ENCODE measurements at regions not wholly inside any gene's neighbourhood (a gene's known extent, or its start where the extent isn't known, plus 50 kb on each side); places are given as distances from the start of the nearest gene placed in this dataset.

DNA sequence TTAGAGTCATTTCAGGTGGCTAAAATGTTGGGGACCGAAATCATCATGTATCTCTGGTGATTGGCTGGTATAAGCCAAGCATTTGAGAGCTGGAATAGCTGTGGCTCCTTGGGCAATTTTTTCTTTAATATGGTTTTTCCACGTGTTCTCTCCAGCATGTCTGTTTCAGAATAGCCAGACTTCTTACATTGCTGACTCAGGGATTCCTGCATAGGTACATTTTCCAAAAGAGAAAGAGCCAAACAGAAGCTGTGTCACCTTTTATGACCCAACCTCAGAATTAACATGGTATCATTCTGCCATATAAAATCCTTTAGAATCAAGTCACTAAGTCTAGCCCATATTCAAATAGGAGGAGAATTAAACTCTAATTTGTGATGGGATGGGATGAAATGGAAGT is 74.8 kb upstream of the TSLP start:
- TF ChIP-seq, protein P1, sequence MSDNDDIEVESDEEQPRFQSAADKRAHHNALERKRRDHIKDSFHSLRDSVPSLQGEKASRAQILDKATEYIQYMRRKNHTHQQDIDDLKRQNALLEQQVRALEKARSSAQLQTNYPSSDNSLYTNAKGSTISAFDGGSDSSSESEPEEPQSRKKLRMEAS (IDR thresholded peaks at IDR 0.05; ENCODE audit: low read depth, low read length), result no peak
- TF ChIP-seq CTCF (IDR thresholded peaks at IDR 0.05; ENCODE audit: low read depth, low read length) (no peak), POLR2A (IDR thresholded peaks at IDR 0.05; ENCODE audit: extremely low read depth, insufficient read length) (no peak), MYC (IDR thresholded peaks at IDR 0.05; ENCODE audit: low read depth, low read length) (no peak)
- no peak overlapping the region for H3K4me3 ChIP-seq (ENCODE audit: low read depth, low read length)
- DNase-seq (ENCODE audit: low read depth), result no peak

GRCh38 chr5:111002036-111002435 is 69.5 kb upstream of the TSLP start:
- DNase-seq (ENCODE audit: low read depth), result no peak
- no peak for TF ChIP-seq CTCF (IDR thresholded peaks at IDR 0.05; ENCODE audit: low read depth, low read length)
- TF ChIP-seq, protein P1 (IDR thresholded peaks at IDR 0.05; ENCODE audit: low read depth, low read length), result no peak
- TF ChIP-seq POLR2A (IDR thresholded peaks at IDR 0.05; ENCODE audit: extremely low read depth, insufficient read length), result no peak
- TF ChIP-seq MYC (IDR thresholded peaks at IDR 0.05; ENCODE audit: low read depth, low read length), result no peak

GRCh38 chr5:111003623-111004022 is 67.9 kb upstream of the TSLP start:
- no peak for DNase-seq (ENCODE audit: low read depth)
- H3K4me3 ChIP-seq (ENCODE audit: low read depth, low read length), result no peak overlapping the region
- TF ChIP-seq, protein P1 (IDR thresholded peaks at IDR 0.05; ENCODE audit: low read depth, low read length), result no peak
- no peak for TF ChIP-seq MYC (IDR thresholded peaks at IDR 0.05; ENCODE audit: low read depth, low read length)
- TF ChIP-seq CTCF (IDR thresholded peaks at IDR 0.05; ENCODE audit: low read depth, low read length), result no peak

More at GRCh38 chr5:111002036-111002435, 69.5 kb upstream of the TSLP start:
- no peak overlapping the region for H3K4me3 ChIP-seq (ENCODE audit: low read depth, low read length)

- TF ChIP-seq, protein P1 (IDR thresholded peaks at IDR 0.05; ENCODE audit: low read depth, low read length), result no peak
- no peak for TF ChIP-seq POLR2A (IDR thresholded peaks at IDR 0.05; ENCODE audit: extremely low read depth, insufficient read length)
- no peak for TF ChIP-seq MYC (IDR thresholded peaks at IDR 0.05; ENCODE audit: low read depth, low read length)
- DNase-seq (ENCODE audit: low read depth), result no peak
- no peak overlapping the region for H3K4me3 ChIP-seq (ENCODE audit: low read depth, low read length)
These were observed 67.2 kb upstream of the TSLP start for GRCh38 chr5:111004291-111004690.

DNA sequence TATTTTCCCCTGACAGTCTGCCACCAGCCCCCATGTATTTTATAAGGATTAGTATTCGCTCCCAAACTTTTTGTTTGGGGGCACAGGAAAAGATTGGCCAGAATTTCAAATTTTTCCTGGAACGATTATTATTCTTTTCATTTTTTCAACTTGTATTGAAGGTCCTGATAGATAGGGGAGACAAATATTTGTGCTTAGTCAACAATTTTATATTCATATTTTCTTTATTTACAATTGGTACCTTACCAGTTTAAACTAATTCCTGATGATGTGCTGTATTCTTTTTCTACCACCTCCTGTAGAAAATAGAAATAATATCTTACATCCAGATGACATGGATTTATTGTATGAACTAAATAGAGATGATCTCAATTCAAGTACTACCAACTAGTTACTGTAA is 60.7 kb upstream of the TSLP start:
- no peak overlapping the region for H3K4me3 ChIP-seq (ENCODE audit: low read depth, low read length)
- TF ChIP-seq, protein P1 (IDR thresholded peaks at IDR 0.05; ENCODE audit: low read depth, low read length), result no peak
- TF ChIP-seq POLR2A (IDR thresholded peaks at IDR 0.05; ENCODE audit: extremely low read depth, insufficient read length), result no peak
- no peak for TF ChIP-seq CTCF (IDR thresholded peaks at IDR 0.05; ENCODE audit: low read depth, low read length)
- no peak for TF ChIP-seq MYC (IDR thresholded peaks at IDR 0.05; ENCODE audit: low read depth, low read length)
- no peak for DNase-seq (ENCODE audit: low read depth)

DNA sequence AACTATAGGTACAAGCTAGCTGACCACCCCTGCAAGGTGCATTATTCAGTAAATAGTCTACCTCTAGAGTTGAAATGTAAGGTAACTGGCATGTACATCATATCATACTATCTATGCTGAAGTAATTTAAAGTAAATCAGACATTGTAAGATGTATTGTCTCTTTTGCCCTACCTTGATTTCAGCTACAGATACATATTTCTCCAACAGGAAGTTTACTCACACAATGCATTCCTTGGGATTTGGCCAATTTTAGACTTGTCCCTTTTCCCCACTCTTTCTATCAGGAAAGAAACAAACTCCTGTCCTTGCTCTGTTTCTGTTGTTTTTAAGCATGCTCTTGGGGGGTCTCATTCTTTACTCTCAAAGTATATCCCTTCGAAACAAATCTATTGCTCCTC is 58.5 kb upstream of the TSLP start:
- TF ChIP-seq, protein P1 (IDR thresholded peaks at IDR 0.05; ENCODE audit: low read depth, low read length), result no peak
- TF ChIP-seq MYC (IDR thresholded peaks at IDR 0.05; ENCODE audit: low read depth, low read length) (no peak), CTCF (IDR thresholded peaks at IDR 0.05; ENCODE audit: low read depth, low read length) (no peak), POLR2A (IDR thresholded peaks at IDR 0.05; ENCODE audit: extremely low read depth, insufficient read length) (no peak)
- no peak for DNase-seq (ENCODE audit: low read depth)

More for the DNA sequence above, 58.5 kb upstream of the TSLP start:
- H3K4me3 ChIP-seq (ENCODE audit: low read depth, low read length), result no peak overlapping the region

Data from NB4 (cell line).